Muscle of leg (tissue), 3 donors: ENCODE measurements at regions not wholly inside any gene's neighbourhood (a gene's known extent, or its start where the extent isn't known, plus 50 kb on each side); places are given as distances from the start of the nearest gene placed in this dataset.

Experiments
- DNase-seq: peaks from one replicate; pipeline ENCODE4 v3.0.0; 2013
- H3K27ac ChIP-seq: one replicate; pipeline ENCODE4 v1.5.1; 2013; ENCODE audit warnings: mild to moderate bottlenecking, low read length, control low read depth
- H3K27me3 ChIP-seq: one replicate; pipeline ENCODE4 v1.6.1; 2013; ENCODE audit warnings: low read length; ENCODE audit not compliant: control insufficient read depth, insufficient read depth
- H3K36me3 ChIP-seq: one replicate; pipeline ENCODE4 v1.6.1; 2013; ENCODE audit warnings: low read length; ENCODE audit not compliant: control insufficient read depth, insufficient read depth
- H3K4me1 ChIP-seq: one replicate; pipeline ENCODE4 v1.6.1; 2013; ENCODE audit warnings: low read length; ENCODE audit not compliant: control insufficient read depth, insufficient read depth
- H3K4me3 ChIP-seq: one replicate; pipeline ENCODE4 v1.5.1; 2013; ENCODE audit warnings: low read length, control low read depth
- H3K9me3 ChIP-seq: replicated peaks from 2 replicates; pipeline ENCODE4 v1.6.1; 2013; ENCODE audit warnings: low read depth, low read length; ENCODE audit not compliant: control insufficient read depth
- WGBS: methylation state at CpG from one replicate; pipeline ENCODE4 v1.1.5; 2013; ENCODE audit warnings: missing lambda C conversion rate; ENCODE audit not compliant: insufficient coverage; 5-methylcytosine and 5-hydroxymethylcytosine counted together

DNA sequence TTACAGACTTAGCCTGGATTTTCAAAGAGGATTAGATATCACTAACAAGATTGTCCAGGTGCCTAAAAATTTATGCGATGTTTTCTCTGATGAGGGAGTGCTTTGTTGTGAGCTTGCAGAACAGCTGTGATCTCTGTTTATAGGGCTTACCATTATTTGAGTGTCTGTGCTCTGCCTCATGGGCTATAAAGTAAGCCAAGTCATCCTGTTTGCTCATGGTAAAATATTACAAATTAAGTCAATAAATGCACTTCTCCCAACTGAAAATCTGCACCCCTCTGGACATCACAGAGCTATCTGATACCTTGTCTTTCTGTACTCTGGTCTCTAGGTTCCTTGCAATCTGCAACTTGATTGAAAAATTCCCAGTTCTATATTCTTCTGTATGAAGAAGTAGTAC is 293.4 kb upstream of the ACTBL2 start:
- Histone ChIP-seq H3K4me1 (peaks cover 10% of the 10 kb centered on the region), H3K27me3 (no peaks in the 10 kb centered on the region), H3K4me3 (no peak overlapping the region), H3K27ac (no peak overlapping the region), H3K36me3 (no peaks in the 10 kb centered on the region), H3K9me3 (no peaks in the 10 kb centered on the region)
- no CpG with 5 or more reads among the region's 1 CpG for WGBS
- DNase-seq: no peak

DNA sequence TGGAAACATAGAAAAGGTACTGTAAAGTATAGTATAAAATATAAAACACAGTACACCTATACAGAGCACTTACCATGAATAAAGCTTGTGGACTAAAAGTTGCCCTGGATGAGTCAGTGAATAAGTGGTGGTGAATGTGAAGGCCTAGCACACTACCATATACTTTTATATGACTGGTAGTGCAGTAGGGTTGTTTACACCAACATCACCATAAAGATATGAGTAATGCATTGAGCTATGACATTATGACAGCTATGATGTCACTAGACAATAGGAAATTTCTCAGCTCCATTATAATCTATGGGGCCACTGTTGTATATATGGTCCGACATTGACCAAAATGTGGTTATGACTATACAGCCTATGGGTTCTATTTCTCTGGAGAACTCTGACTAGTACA is 291.8 kb upstream of the ACTBL2 start:
- H3K9me3 ChIP-seq: no peaks in the 10 kb centered on the region
- H3K4me1 ChIP-seq: peaks cover 2% of the 10 kb centered on the region
- WGBS: no CpG with 5 or more reads among the region's 1 CpG
- no peak overlapping the region for H3K4me3 ChIP-seq
- no peak for DNase-seq
- H3K27ac ChIP-seq: no peak overlapping the region
- H3K27me3 ChIP-seq: no peaks in the 10 kb centered on the region
- H3K36me3 ChIP-seq: no peaks in the 10 kb centered on the region

DNA sequence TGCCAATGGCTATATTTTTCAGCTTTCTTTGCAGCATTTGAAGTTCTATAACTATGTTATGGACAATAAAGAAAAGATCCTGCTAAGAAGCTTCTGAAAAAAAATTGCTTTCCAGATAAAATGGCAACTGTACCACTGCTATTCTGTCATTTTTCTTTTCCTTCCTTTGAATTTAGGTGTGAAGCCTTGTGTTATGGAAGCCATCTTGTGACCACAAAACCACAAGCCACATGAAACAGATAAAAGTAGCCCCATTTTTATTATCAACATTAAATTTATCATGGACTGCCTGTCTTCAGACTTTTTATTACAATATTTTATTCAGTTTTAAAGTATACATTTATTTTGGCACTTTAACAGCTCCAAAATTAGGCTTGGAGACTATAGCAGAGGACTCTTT is 289.9 kb upstream of the ACTBL2 start:
- no peaks in the 10 kb centered on the region for H3K36me3 ChIP-seq
- no peak overlapping the region for H3K4me3 ChIP-seq
- no peaks in the 10 kb centered on the region for H3K9me3 ChIP-seq
- no peak overlapping the region for H3K27ac ChIP-seq
- no peak for DNase-seq
- no peaks in the 10 kb centered on the region for H3K27me3 ChIP-seq
- H3K4me1 ChIP-seq: peaks cover 2% of the 10 kb centered on the region

DNA sequence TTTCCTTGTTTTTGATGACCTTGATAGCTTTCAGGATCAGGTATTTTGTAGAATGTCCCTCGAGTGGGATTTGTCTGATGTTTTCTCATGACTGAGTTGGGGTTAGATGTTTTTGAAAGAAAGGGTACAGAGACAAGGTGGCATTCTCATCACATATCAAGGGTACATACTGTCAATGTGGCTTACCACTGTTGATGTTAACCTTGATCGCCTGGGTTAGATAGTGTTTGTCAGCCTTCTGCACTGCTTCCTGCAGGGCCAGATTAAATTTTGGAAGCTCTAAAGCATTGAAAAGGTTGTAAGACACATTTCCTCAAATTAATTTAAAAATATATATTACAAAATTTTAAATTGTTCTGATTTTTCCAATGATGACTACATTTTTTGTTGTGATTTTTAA is 287.4 kb upstream of the ACTBL2 start:
- no peaks in the 10 kb centered on the region for H3K27me3 ChIP-seq
- no peak for DNase-seq
- 100% methylated on average over 1 of the region's 2 CpGs for WGBS
- no peak overlapping the region for H3K4me3 ChIP-seq
- H3K36me3 ChIP-seq: no peaks in the 10 kb centered on the region
- no peak overlapping the region for H3K27ac ChIP-seq
- no peaks in the 10 kb centered on the region for H3K9me3 ChIP-seq
- peaks cover 2% of the 10 kb centered on the region for H3K4me1 ChIP-seq

DNA sequence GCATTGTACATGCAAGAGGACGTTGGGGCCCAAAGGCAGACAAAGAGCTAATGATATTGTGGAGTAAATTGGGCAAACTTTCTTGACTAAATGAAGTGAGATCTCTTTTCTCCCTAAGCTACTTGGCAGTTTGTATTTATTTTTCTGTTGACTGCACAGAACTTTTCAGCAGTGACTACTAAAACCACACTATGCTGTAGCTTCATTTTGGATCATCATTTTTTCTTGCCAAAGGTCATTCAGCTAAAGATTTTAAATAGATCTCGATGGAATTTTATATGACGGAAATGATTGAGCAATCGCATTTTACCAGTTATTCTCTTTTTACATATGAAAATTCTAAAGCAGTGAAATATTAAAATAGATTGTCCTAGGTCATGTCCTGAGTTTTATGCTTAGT is 286.1 kb upstream of the ACTBL2 start:
- Histone ChIP-seq H3K9me3 (no peaks in the 10 kb centered on the region), H3K36me3 (no peaks in the 10 kb centered on the region), H3K4me1 (peaks cover 2% of the 10 kb centered on the region), H3K4me3 (no peak overlapping the region), H3K27me3 (no peaks in the 10 kb centered on the region), H3K27ac (no peak overlapping the region)
- DNase-seq: peak; percentile 71
- no CpG with 5 or more reads among the region's 4 CpGs for WGBS

DNA sequence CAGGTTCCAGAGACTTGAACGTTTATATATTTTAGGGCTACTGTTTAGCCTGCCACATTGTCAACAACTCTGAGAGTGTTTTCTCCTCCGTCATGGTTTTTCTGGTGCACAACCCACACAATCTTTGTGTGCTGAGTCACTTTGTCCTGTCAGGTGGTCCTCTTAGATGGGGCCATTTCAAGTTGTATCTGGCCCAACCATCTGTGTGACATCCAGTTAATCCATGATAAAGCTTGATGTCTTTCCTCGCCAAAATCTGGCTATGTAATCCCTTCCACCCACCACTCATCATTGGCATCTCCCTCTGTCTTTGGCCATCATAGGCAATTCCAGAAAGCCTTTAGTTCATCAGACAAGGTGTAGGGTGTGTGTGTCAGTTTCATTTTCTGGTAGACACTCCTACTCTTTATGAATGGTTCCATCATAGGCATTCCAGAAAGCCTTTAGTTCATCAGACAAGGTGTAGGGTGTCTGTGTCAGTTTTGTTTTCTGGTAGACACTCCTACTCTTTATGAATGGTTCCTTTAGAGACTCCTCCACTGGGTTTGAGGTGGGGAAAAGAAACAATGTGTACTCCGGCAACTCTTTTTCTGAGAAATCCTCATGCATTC is 282.0 kb upstream of the ACTBL2 start:
- no peak overlapping the region for H3K27ac ChIP-seq
- H3K27me3 ChIP-seq: no peaks in the 10 kb centered on the region
- no peak overlapping the region for H3K4me3 ChIP-seq
- no peaks in the 10 kb centered on the region for H3K9me3 ChIP-seq
- no peaks in the 10 kb centered on the region for H3K36me3 ChIP-seq
- DNase-seq: no peak
- peaks cover 2% of the 10 kb centered on the region for H3K4me1 ChIP-seq
- 50% methylated on average over 2 of the region's 4 CpGs for WGBS

DNA sequence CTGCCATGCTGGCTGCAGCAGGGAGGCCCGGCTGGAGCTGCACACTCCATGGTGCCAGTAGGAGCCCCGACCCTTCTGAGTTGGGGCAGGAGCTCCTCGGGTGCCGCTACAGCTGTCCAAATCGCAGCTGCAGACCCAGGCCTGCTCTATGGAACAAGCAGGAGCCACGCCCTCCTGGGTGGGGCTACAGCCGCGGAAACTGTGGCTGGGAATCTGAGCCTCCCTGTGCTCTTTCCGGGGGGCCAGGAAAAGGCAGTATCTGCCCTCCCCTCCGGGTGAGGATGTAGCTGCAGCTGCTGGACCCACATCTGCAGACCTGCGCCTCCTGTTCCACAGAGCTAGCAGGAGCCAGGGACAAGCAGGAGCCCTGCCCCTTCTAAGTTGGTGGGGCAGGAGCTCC is 278.9 kb upstream of the ACTBL2 start:
- no peak overlapping the region for H3K27ac ChIP-seq
- no peaks in the 10 kb centered on the region for H3K36me3 ChIP-seq
- DNase-seq: no peak
- 86% methylated on average over 11 of the region's 11 CpGs for WGBS
- H3K4me3 ChIP-seq: no peak overlapping the region
- no peaks in the 10 kb centered on the region for H3K9me3 ChIP-seq
- H3K27me3 ChIP-seq: no peaks in the 10 kb centered on the region
- no peaks in the 10 kb centered on the region for H3K4me1 ChIP-seq

DNA sequence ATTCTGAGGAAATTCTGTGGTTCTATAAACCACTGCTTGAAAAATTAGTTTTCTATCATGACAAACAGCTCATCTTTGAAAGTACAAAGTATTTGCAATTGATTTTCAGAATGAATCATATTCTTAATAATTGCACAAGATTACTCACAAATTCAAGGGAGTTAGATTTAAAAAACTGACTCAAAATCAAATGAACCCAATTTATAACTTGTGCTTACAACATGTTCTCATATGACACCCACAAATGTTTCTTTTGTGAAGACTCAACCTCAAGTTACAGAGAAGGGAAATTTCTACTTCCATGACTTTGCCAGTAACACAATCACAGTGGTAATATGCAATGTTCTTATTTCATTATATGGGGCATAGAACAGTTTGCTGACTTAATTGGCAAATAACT is 272.0 kb upstream of the ACTBL2 start:
- Histone ChIP-seq H3K4me1 (no peaks in the 10 kb centered on the region), H3K27ac (no peak overlapping the region), H3K36me3 (no peaks in the 10 kb centered on the region), H3K4me3 (no peak overlapping the region), H3K9me3 (no peaks in the 10 kb centered on the region), H3K27me3 (no peaks in the 10 kb centered on the region)
- DNase-seq: no peak

DNA sequence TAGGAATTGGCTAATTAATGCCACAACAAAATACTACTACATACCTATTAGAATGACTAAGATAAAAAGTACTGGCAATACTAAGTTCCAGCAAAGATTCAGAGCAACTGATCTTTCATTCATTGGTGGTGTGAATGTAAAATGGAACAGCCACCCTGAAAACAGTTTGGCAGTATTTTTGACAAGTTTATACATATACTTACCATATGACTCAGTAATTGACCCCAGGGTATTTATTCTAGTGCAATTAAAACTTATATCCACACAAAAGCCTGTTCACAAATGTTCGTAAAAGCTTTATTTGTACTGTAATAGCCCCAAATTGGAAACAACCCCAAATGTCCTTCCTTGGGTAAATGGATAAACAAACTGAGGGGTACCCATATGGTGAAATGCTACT is 270.8 kb upstream of the ACTBL2 start:
- no peaks in the 10 kb centered on the region for H3K4me1 ChIP-seq
- no CpG with 5 or more reads among the region's 1 CpG for WGBS
- H3K27ac ChIP-seq: no peak overlapping the region
- H3K36me3 ChIP-seq: no peaks in the 10 kb centered on the region
- H3K4me3 ChIP-seq: no peak overlapping the region
- no peaks in the 10 kb centered on the region for H3K27me3 ChIP-seq
- no peak for DNase-seq
- no peaks in the 10 kb centered on the region for H3K9me3 ChIP-seq

DNA sequence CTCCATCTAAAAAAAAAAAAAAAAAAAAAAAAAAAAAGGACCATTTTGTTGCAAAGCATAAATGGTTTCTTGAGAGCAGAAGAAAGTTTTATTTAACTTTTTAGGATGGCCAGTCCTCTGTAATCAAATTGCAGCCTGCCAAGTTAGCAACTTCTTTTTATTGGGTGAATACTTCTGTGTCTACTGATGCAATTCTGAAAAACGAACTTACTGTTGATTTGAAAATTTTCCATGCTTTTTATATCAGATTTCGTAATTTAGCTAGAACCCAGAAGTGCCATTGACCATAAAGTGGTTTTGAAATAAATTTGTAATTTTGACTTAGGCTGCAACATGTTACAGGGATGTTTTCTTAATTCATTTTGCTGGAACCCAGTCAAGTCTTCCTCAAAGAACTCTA is 269.1 kb upstream of the ACTBL2 start:
- no peaks in the 10 kb centered on the region for H3K9me3 ChIP-seq
- H3K4me1 ChIP-seq: no peaks in the 10 kb centered on the region
- no peaks in the 10 kb centered on the region for H3K36me3 ChIP-seq
- H3K27me3 ChIP-seq: no peaks in the 10 kb centered on the region
- WGBS: no CpG with 5 or more reads among the region's 2 CpGs
- peak; percentile 55 for DNase-seq
- no peak overlapping the region for H3K27ac ChIP-seq
- no peak overlapping the region for H3K4me3 ChIP-seq

DNA sequence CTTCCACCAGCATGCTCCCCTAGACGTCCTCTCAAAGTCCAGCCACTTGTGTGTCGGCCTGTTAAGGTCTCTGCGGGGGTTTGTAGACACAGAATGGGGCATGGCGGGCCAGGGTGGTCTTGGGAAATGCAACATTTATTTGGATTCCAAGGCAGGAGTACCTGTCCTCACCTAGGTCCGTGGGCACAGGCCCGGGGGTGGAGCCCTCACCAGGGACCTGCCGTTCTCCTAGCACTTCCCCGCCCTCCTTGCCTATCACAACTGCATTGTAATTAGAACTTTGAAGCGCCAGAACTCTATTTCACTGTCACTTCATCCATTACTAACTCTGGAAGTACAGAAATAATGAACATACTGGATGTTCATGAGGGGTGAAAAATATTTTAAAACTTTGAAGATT is 268.3 kb upstream of the ACTBL2 start:
- Histone ChIP-seq H3K9me3 (no peaks in the 10 kb centered on the region), H3K4me3 (no peak overlapping the region), H3K27ac (no peak overlapping the region), H3K36me3 (no peaks in the 10 kb centered on the region), H3K4me1 (no peaks in the 10 kb centered on the region), H3K27me3 (no peaks in the 10 kb centered on the region)
- WGBS: 88% methylated on average over 2 of the region's 9 CpGs
- DNase-seq: no peak
